ENCODE measurements at regions not wholly inside any gene's neighbourhood (a gene's known extent, or its start where the extent isn't known, plus 50 kb on each side); places are given as distances from the start of the nearest gene placed in this dataset.
A peak's percentile ranks its signal among the peaks of the same experiment; 100 is the strongest.

DNA sequence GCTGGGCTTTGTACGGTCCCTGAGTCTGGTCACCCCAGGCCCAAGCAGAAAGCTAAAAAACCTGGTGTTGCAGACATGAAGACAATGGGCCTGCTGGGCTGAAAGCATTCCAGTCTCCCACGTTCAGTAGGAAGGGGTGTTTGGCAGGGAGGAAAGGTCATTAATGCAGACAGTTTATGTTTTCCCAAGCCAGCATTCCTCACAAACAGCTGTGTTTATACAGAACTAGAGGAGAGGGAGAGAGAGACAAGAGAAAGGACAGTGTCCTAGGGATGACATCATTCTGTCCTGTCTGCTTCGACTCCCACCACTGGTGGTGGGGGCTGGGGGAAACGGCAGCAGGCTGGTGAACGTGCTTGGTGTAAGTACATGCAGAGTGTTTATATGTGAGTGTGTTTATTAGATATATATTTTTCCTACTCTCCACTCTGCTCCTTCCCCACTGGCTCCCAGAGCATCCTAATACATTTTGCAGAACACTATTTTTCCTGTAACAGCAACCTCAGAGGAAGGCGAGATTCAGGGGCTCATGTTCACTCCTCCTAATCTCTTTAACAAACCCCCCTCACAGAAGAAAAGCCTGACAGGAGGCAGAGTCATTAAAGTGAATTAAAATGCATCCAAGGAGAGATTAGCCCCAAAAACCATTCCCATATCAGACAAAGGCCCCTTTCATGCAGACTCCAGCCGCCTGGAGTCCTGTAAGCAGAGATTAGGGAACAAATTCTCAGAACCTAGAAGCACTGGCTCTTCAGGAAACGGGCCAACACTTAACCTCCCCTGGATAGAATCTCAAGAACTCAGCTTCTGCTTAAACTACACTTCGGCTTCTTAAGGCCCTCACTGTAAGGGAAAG is 380.4 kb downstream of the TNS1 start (continued):
- TF ChIP-seq, protein P1, sequence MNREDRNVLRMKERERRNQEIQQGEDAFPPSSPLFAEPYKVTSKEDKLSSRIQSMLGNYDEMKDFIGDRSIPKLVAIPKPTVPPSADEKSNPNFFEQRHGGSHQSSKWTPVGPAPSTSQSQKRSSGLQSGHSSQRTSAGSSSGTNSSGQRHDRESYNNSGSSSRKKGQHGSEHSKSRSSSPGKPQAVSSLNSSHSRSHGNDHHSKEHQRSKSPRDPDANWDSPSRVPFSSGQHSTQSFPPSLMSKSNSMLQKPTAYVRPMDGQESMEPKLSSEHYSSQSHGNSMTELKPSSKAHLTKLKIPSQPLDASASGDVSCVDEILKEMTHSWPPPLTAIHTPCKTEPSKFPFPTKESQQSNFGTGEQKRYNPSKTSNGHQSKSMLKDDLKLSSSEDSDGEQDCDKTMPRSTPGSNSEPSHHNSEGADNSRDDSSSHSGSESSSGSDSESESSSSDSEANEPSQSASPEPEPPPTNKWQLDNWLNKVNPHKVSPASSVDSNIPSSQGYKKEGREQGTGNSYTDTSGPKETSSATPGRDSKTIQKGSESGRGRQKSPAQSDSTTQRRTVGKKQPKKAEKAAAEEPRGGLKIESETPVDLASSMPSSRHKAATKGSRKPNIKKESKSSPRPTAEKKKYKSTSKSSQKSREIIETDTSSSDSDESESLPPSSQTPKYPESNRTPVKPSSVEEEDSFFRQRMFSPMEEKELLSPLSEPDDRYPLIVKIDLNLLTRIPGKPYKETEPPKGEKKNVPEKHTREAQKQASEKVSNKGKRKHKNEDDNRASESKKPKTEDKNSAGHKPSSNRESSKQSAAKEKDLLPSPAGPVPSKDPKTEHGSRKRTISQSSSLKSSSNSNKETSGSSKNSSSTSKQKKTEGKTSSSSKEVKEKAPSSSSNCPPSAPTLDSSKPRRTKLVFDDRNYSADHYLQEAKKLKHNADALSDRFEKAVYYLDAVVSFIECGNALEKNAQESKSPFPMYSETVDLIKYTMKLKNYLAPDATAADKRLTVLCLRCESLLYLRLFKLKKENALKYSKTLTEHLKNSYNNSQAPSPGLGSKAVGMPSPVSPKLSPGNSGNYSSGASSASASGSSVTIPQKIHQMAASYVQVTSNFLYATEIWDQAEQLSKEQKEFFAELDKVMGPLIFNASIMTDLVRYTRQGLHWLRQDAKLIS (CRISPR knock-in tag; IDR thresholded peaks at IDR 0.05), result no peak
- TF ChIP-seq REPIN1 (CRISPR knock-in tag; IDR thresholded peaks at IDR 0.05; ENCODE audit: borderline replicate concordance, low read depth) (no peak), FOSL1 (CRISPR knock-in tag; IDR thresholded peaks at IDR 0.05; ENCODE audit: borderline replicate concordance) (no peak), CHD4 (IDR thresholded peaks at IDR 0.05; ENCODE audit: borderline replicate concordance, low read length) (no peak), RBM39 (IDR thresholded peaks at IDR 0.05; ENCODE audit: low read depth, low read length, poor library complexity, severe bottlenecking) (no peak), FOXO1 (CRISPR knock-in tag; IDR thresholded peaks at IDR 0.05) (peak; percentile 71; the same call in 1 of the 2 replicates), MIXL1 (CRISPR knock-in tag; IDR thresholded peaks at IDR 0.05) (peak; percentile 32; the same call in 1 of the 2 replicates)
- TF ChIP-seq, protein P2, sequence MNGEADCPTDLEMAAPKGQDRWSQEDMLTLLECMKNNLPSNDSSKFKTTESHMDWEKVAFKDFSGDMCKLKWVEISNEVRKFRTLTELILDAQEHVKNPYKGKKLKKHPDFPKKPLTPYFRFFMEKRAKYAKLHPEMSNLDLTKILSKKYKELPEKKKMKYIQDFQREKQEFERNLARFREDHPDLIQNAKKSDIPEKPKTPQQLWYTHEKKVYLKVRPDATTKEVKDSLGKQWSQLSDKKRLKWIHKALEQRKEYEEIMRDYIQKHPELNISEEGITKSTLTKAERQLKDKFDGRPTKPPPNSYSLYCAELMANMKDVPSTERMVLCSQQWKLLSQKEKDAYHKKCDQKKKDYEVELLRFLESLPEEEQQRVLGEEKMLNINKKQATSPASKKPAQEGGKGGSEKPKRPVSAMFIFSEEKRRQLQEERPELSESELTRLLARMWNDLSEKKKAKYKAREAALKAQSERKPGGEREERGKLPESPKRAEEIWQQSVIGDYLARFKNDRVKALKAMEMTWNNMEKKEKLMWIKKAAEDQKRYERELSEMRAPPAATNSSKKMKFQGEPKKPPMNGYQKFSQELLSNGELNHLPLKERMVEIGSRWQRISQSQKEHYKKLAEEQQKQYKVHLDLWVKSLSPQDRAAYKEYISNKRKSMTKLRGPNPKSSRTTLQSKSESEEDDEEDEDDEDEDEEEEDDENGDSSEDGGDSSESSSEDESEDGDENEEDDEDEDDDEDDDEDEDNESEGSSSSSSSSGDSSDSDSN (CRISPR knock-in tag; IDR thresholded peaks at IDR 0.05), result no peak
- TF ChIP-seq, protein P3, sequence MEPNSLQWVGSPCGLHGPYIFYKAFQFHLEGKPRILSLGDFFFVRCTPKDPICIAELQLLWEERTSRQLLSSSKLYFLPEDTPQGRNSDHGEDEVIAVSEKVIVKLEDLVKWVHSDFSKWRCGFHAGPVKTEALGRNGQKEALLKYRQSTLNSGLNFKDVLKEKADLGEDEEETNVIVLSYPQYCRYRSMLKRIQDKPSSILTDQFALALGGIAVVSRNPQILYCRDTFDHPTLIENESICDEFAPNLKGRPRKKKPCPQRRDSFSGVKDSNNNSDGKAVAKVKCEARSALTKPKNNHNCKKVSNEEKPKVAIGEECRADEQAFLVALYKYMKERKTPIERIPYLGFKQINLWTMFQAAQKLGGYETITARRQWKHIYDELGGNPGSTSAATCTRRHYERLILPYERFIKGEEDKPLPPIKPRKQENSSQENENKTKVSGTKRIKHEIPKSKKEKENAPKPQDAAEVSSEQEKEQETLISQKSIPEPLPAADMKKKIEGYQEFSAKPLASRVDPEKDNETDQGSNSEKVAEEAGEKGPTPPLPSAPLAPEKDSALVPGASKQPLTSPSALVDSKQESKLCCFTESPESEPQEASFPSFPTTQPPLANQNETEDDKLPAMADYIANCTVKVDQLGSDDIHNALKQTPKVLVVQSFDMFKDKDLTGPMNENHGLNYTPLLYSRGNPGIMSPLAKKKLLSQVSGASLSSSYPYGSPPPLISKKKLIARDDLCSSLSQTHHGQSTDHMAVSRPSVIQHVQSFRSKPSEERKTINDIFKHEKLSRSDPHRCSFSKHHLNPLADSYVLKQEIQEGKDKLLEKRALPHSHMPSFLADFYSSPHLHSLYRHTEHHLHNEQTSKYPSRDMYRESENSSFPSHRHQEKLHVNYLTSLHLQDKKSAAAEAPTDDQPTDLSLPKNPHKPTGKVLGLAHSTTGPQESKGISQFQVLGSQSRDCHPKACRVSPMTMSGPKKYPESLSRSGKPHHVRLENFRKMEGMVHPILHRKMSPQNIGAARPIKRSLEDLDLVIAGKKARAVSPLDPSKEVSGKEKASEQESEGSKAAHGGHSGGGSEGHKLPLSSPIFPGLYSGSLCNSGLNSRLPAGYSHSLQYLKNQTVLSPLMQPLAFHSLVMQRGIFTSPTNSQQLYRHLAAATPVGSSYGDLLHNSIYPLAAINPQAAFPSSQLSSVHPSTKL (CRISPR knock-in tag; IDR thresholded peaks at IDR 0.05), result peak; percentile 86
- TF ChIP-seq, protein P4, sequence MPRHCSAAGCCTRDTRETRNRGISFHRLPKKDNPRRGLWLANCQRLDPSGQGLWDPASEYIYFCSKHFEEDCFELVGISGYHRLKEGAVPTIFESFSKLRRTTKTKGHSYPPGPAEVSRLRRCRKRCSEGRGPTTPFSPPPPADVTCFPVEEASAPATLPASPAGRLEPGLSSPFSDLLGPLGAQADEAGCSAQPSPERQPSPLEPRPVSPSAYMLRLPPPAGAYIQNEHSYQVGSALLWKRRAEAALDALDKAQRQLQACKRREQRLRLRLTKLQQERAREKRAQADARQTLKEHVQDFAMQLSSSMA (CRISPR knock-in tag; IDR thresholded peaks at IDR 0.05), result no peak
- TF ChIP-seq, protein P5, sequence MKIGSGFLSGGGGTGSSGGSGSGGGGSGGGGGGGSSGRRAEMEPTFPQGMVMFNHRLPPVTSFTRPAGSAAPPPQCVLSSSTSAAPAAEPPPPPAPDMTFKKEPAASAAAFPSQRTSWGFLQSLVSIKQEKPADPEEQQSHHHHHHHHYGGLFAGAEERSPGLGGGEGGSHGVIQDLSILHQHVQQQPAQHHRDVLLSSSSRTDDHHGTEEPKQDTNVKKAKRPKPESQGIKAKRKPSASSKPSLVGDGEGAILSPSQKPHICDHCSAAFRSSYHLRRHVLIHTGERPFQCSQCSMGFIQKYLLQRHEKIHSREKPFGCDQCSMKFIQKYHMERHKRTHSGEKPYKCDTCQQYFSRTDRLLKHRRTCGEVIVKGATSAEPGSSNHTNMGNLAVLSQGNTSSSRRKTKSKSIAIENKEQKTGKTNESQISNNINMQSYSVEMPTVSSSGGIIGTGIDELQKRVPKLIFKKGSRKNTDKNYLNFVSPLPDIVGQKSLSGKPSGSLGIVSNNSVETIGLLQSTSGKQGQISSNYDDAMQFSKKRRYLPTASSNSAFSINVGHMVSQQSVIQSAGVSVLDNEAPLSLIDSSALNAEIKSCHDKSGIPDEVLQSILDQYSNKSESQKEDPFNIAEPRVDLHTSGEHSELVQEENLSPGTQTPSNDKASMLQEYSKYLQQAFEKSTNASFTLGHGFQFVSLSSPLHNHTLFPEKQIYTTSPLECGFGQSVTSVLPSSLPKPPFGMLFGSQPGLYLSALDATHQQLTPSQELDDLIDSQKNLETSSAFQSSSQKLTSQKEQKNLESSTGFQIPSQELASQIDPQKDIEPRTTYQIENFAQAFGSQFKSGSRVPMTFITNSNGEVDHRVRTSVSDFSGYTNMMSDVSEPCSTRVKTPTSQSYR (CRISPR knock-in tag; IDR thresholded peaks at IDR 0.05; ENCODE audit: borderline replicate concordance), result peak; percentile 65; the same call in 1 of the 2 replicates
- TF ChIP-seq, protein P6, sequence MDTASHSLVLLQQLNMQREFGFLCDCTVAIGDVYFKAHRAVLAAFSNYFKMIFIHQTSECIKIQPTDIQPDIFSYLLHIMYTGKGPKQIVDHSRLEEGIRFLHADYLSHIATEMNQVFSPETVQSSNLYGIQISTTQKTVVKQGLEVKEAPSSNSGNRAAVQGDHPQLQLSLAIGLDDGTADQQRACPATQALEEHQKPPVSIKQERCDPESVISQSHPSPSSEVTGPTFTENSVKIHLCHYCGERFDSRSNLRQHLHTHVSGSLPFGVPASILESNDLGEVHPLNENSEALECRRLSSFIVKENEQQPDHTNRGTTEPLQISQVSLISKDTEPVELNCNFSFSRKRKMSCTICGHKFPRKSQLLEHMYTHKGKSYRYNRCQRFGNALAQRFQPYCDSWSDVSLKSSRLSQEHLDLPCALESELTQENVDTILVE (CRISPR knock-in tag; IDR thresholded peaks at IDR 0.05), result no peak
